Ishikawa (cell line): ENCODE measurements at regions not wholly inside any gene's neighbourhood (a gene's known extent, or its start where the extent isn't known, plus 50 kb on each side); places are given as distances from the start of the nearest gene placed in this dataset.

ENCODE experiments used
- CEBPB ChIP-seq: IDR thresholded peaks from 2 replicates; pipeline ENCODE4 v1.6.1; 2012
- CREB1 ChIP-seq: IDR thresholded peaks from 2 replicates; pipeline ENCODE4 v1.6.1; 2012; ENCODE audit warnings: low read depth
- EGR1 ChIP-seq: IDR thresholded peaks from 2 replicates; pipeline ENCODE4 v1.6.1; 2012
- EP300 ChIP-seq: IDR thresholded peaks from 2 replicates; pipeline ENCODE4 v1.6.1; 2012; ENCODE audit warnings: borderline replicate concordance
- FOXM1 ChIP-seq: IDR thresholded peaks from 2 replicates; pipeline ENCODE4 v1.6.1; 2012; ENCODE audit warnings: low read depth, borderline replicate concordance
- NFIC ChIP-seq: IDR thresholded peaks from 2 replicates; pipeline ENCODE4 v1.6.1; 2012
- RAD21 ChIP-seq: IDR thresholded peaks from 2 replicates; pipeline ENCODE4 v1.6.1; 2012; ENCODE audit warnings: low read depth
- REST ChIP-seq: IDR thresholded peaks from 2 replicates; pipeline ENCODE4 v1.6.1; 2012; ENCODE audit warnings: low read depth, mild to moderate bottlenecking
- TAF1 ChIP-seq: IDR thresholded peaks from 2 replicates; pipeline ENCODE4 v1.6.1; 2012; ENCODE audit warnings: low read depth, mild to moderate bottlenecking
- TCF12 ChIP-seq: IDR thresholded peaks from 2 replicates; pipeline ENCODE4 v1.6.1; 2012; ENCODE audit warnings: low read depth
- TEAD4 ChIP-seq: IDR thresholded peaks from 2 replicates; pipeline ENCODE4 v1.6.1; 2012
- YY1 ChIP-seq: IDR thresholded peaks from 2 replicates; pipeline ENCODE4 v1.6.1; 2012; ENCODE audit warnings: low read depth
- ZBTB7A ChIP-seq: IDR thresholded peaks from 2 replicates; pipeline ENCODE4 v1.6.1; 2012; ENCODE audit warnings: low read depth
- TF ChIP-seq, protein P1 (sequence below): IDR thresholded peaks from 2 replicates; pipeline ENCODE4 v1.6.1; 2012
- TF ChIP-seq, protein P2 (sequence below): IDR thresholded peaks from 2 replicates; pipeline ENCODE4 v1.6.1; 2012

- no peak for TF ChIP-seq REST
- TF ChIP-seq NFIC = no peak
- no peak for TF ChIP-seq TEAD4
- TF ChIP-seq CREB1 = no peak
- no peak for TF ChIP-seq ZBTB7A
Measured at GRCh38 chr1:118650107-118650807, 337.9 kb downstream of the TBX15 start.

GRCh38 chr1:118649369-118650106, 338.6 kb downstream of the TBX15 start:
- TF ChIP-seq CEBPB = no peak
- no peak for TF ChIP-seq NFIC
- TF ChIP-seq, protein P1, sequence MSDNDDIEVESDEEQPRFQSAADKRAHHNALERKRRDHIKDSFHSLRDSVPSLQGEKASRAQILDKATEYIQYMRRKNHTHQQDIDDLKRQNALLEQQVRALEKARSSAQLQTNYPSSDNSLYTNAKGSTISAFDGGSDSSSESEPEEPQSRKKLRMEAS = no peak
- TF ChIP-seq TCF12 = no peak
- TF ChIP-seq, protein P2, sequence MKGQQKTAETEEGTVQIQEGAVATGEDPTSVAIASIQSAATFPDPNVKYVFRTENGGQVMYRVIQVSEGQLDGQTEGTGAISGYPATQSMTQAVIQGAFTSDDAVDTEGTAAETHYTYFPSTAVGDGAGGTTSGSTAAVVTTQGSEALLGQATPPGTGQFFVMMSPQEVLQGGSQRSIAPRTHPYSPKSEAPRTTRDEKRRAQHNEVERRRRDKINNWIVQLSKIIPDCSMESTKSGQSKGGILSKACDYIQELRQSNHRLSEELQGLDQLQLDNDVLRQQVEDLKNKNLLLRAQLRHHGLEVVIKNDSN = no peak
- no peak for TF ChIP-seq EGR1
- TF ChIP-seq EP300 = no peak
- TF ChIP-seq REST = no peak

DNA sequence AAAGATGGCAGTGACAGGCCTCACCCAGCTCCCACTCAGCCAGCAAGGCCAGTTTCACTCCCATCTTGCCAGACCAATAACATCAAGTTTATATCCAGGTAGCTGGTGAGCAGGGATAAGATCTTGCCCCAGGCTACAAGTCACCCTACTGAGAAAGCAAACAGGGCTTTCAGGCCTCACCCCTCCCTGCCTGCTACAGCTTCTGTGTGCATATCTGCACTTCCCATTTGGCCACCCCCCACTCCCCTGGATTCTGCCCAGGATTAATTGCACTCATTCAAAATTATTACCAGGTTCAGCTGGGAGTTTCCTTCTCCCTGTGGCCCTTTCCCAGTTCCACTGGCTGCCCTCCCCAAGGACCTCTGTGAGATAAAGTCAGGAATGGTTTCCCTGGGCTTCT, 352.1 kb downstream of the TBX15 start:
- TF ChIP-seq, protein P2 = no peak
- no peak for TF ChIP-seq REST
- TF ChIP-seq EP300 = no peak
- TF ChIP-seq TCF12 = no peak
- TF ChIP-seq CREB1 = no peak
- no peak for TF ChIP-seq TAF1
- TF ChIP-seq TEAD4 = no peak
- TF ChIP-seq RAD21 = no peak
- TF ChIP-seq, protein P1 = no peak
- no peak for TF ChIP-seq EGR1
- no peak for TF ChIP-seq ZBTB7A
- no peak for TF ChIP-seq FOXM1
- no peak for TF ChIP-seq CEBPB
- no peak for TF ChIP-seq YY1
- TF ChIP-seq NFIC = no peak

DNA sequence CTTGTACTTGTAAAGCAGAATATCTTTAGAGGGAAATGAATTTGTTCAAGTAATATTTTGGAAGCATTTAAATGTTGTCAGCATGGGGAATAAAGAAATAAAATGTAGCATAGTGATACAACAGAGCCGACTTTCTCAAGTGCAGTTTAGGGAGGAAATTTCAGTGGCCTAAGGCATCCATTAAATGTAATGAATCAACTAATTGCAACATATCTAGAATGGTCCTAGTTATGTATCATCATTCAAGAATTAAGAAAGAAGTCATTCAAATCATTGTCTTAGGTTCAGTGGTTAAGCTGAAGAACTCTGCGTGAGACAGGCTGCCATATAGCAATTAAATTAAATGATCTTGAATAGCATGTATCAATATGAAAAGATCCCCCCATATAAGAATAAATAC, 360.7 kb downstream of the TBX15 start:
- TF ChIP-seq, protein P1 = no peak
- TF ChIP-seq NFIC (no peak), RAD21 (no peak)
